ENCODE measurements at regions not wholly inside any gene's neighbourhood (a gene's known extent, or its start where the extent isn't known, plus 50 kb on each side); places are given as distances from the start of the nearest gene placed in this dataset.

DNA sequence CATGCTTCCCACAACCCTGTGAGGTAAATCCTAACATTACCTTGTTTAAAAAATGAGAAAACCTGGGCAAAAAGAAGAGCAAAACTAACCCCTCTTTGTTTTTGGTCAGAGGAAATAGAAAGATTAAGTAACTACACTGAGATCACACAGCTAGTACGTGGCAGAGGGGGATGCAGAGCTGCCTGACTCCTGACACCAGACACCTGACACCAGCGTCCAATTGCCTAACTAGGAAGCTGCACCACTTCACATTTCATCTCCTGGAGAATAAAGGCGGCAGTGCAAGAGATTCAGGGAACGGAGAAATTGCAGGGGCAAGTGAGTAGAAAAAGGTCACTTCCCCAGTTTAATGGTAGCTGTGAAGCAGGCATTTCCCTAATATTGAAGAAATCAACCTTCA lies 229.3 kb upstream of the PTBP2 start:
- no peak for DNase-seq (ENCODE audit: low spot score)
- H3K4me3 Mint-ChIP-seq (ENCODE audit: low read depth) = no peak overlapping the region
- no peaks in the 10 kb centered on the region for H3K9me3 Mint-ChIP-seq
- no peaks in the 10 kb centered on the region for H3K4me1 Mint-ChIP-seq (ENCODE audit: low read depth)
- no peak overlapping the region for H3K27ac Mint-ChIP-seq
- intact Hi-C loops (cut with micrococcal nuclease) = no loop called here
- no peaks in the 10 kb centered on the region for H3K27me3 Mint-ChIP-seq (ENCODE audit: low read depth)
- no peaks in the 10 kb centered on the region for H3K36me3 Mint-ChIP-seq (ENCODE audit: low read depth)

DNA sequence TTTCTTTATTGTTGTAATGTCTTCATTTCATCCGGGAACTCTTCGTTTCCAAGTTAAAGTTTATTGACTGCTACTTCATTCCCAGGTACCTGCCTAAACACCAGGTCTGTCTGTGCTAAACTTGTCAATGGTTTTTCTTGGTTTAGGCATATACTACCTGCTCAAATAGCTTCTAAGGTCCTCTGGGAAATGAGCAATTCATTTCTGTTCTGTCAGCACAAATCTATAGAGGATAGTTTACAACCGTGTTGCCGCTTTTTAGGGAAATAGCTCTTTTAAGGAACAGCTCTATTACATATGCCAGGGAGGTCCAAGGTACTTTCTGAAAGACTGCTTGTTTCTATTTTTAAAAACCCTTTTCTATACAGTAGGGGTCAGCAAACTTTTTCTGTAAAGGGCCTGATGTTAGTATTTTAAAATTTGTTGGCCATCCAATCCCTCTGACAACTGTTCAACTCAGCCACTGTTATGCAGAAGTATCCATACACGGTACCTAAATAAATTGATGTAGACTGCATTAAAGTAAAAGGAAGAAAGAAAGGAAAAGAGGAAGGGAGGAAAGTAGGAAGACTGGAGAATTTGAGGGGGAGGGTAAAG lies 222.7 kb upstream of the PTBP2 start:
- H3K4me3 Mint-ChIP-seq (ENCODE audit: low read depth) = no peak overlapping the region
- no peaks in the 10 kb centered on the region for H3K4me1 Mint-ChIP-seq (ENCODE audit: low read depth)
- no peak for DNase-seq (ENCODE audit: low spot score)
- no peak overlapping the region for H3K27ac Mint-ChIP-seq
- no peaks in the 10 kb centered on the region for H3K36me3 Mint-ChIP-seq (ENCODE audit: low read depth)
- H3K9me3 Mint-ChIP-seq = no peaks in the 10 kb centered on the region
- no peaks in the 10 kb centered on the region for H3K27me3 Mint-ChIP-seq (ENCODE audit: low read depth)
- intact Hi-C loops (cut with micrococcal nuclease) = no loop called here

DNA sequence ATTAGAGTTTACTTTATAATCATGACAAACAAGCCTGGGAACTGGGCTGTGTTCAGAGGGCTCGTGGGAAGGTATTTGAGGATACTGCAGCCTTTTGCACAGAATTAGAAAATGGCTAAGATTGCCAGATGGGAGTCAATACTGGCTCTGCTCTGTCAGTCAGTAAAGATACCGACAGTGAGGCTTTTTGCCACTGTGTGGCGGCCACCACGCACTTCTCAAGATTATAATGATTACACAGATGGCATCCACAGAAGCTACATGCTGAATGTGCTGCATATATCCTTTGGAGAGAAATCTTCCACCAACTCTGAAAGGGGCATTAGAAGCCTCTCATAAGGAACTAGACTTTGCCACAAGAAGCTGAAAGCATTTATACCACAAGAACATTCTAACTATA lies 213.4 kb upstream of the PTBP2 start:
- DNase-seq (ENCODE audit: low spot score) = no peak
- no peaks in the 10 kb centered on the region for H3K36me3 Mint-ChIP-seq (ENCODE audit: low read depth)
- no peaks in the 10 kb centered on the region for H3K9me3 Mint-ChIP-seq
- H3K4me1 Mint-ChIP-seq (ENCODE audit: low read depth) = no peaks in the 10 kb centered on the region
- H3K27me3 Mint-ChIP-seq (ENCODE audit: low read depth) = no peaks in the 10 kb centered on the region
- H3K4me3 Mint-ChIP-seq (ENCODE audit: low read depth) = no peak overlapping the region
- intact Hi-C loops (cut with micrococcal nuclease) = no loop called here
- no peak overlapping the region for H3K27ac Mint-ChIP-seq

DNA sequence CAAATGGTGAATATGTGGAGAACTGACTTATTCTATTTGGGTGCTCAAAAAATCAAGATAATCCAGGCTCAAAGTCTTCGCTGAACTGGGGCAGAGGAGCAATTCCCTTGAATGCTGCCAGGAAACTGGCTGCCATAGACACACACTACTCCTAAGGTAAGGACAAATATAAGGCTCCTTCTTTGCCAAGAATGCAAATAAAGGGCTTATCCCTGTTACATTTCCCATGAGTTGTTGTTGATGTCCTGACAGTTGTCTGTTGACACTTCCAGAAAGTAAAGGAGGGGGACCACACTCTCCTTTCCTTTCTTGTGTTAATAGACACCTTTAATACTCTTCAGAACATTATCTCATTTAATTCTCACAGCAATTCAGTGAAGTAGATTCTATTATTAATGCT lies 212.2 kb upstream of the PTBP2 start:
- Mint-ChIP-seq H3K27me3 (ENCODE audit: low read depth) (no peaks in the 10 kb centered on the region), H3K4me3 (ENCODE audit: low read depth) (no peak overlapping the region), H3K27ac (no peak overlapping the region), H3K9me3 (no peaks in the 10 kb centered on the region), H3K36me3 (ENCODE audit: low read depth) (no peaks in the 10 kb centered on the region), H3K4me1 (ENCODE audit: low read depth) (no peaks in the 10 kb centered on the region)
- intact Hi-C loops (cut with micrococcal nuclease) = no loop called here
- DNase-seq (ENCODE audit: low spot score) = no peak

DNA sequence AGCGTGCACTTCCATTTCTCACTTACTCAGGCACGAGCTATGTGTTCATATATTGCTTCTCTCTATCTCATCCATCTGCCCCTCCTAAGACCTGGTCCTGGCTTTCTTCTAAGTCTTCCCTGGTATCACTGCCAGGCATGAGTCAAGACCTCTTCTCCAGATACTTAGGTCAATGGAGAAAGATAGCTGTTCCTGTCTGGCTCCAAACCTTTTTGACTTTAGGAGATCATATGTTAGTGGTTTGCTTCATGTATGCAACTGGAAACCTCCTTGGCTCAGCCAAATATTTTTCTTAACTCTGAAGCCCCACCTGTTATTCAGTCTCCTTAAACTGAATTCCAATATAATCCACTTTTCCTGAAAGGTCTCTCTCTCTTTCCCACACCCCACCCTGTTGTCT lies 211.6 kb upstream of the PTBP2 start:
- DNase-seq (ENCODE audit: low spot score) = no peak
- Mint-ChIP-seq H3K27me3 (ENCODE audit: low read depth) (no peaks in the 10 kb centered on the region), H3K4me1 (ENCODE audit: low read depth) (no peaks in the 10 kb centered on the region), H3K4me3 (ENCODE audit: low read depth) (no peak overlapping the region), H3K9me3 (no peaks in the 10 kb centered on the region), H3K36me3 (ENCODE audit: low read depth) (no peaks in the 10 kb centered on the region), H3K27ac (no peak overlapping the region)
- intact Hi-C loops (cut with micrococcal nuclease) = no loop called here

DNA sequence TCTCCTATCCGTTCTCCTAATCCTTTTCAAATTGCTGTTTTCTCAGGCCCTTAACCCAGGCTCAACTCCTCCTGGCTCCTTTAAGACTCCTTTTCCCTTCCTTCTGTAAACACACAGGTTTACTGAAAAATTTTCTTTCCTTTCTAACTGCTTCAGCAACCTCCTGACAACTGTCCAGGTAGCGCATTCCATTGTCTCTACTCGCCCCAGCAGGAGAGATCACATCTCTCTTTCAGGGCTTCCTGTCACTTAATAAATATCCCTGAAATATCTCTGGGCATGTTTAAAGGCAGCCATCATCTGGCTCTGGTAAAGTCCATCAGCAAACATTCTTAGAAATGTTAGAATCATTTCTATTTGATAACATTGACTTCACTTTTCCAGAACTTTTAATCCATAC lies 211.2 kb upstream of the PTBP2 start:
- intact Hi-C loops (cut with micrococcal nuclease) = no loop called here
- Mint-ChIP-seq H3K9me3 (no peaks in the 10 kb centered on the region), H3K36me3 (ENCODE audit: low read depth) (no peaks in the 10 kb centered on the region), H3K4me1 (ENCODE audit: low read depth) (no peaks in the 10 kb centered on the region), H3K4me3 (ENCODE audit: low read depth) (no peak overlapping the region), H3K27ac (no peak overlapping the region), H3K27me3 (ENCODE audit: low read depth) (no peaks in the 10 kb centered on the region)
- DNase-seq (ENCODE audit: low spot score) = no peak

DNA sequence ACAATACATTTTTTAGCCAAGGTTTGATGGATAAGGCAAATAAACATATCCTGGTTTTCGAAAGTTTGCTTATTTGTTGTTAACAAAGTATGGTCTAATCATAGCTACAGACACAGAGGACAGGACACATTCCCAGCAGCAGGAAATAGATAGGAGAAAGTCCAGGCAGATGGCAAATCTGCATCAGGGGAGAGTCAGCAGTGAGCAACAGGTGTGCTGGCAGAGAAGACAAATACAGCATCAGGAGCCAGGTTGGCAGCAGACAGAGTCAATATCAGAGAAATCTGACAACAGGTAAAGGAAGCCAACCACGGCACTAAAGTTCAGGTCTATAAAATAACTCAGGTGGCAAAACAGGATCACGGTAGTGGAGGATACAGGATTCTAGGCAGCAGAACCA lies 210.7 kb upstream of the PTBP2 start:
- no peak for DNase-seq (ENCODE audit: low spot score)
- Mint-ChIP-seq H3K27ac (no peak overlapping the region), H3K4me3 (ENCODE audit: low read depth) (no peak overlapping the region), H3K36me3 (ENCODE audit: low read depth) (no peaks in the 10 kb centered on the region), H3K4me1 (ENCODE audit: low read depth) (no peaks in the 10 kb centered on the region), H3K27me3 (ENCODE audit: low read depth) (no peaks in the 10 kb centered on the region), H3K9me3 (no peaks in the 10 kb centered on the region)
- intact Hi-C loops (cut with micrococcal nuclease) = no loop called here

DNA sequence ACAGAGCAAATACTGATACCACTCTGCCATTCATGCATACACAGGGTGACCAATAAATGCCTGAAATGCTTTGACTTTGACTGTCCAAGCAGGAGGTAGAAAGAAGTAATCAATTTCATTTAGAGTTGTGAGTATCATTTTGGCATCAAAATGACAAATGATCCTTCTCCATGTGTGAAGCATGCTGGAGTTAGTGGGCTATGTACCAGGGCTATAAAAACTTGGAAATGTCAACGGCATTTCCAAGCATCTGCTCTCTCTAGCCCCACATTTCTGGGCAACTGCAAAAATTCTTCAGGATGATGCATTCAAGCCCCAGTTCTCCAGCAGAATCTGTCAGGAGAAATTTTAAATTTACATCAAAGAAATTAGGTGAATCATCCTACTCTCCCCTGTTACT lies 208.4 kb upstream of the PTBP2 start:
- no peak overlapping the region for H3K4me3 Mint-ChIP-seq (ENCODE audit: low read depth)
- intact Hi-C loops (cut with micrococcal nuclease) = no loop called here
- no peak overlapping the region for H3K27ac Mint-ChIP-seq
- DNase-seq (ENCODE audit: low spot score) = no peak
- no peaks in the 10 kb centered on the region for H3K27me3 Mint-ChIP-seq (ENCODE audit: low read depth)
- no peaks in the 10 kb centered on the region for H3K9me3 Mint-ChIP-seq
- no peaks in the 10 kb centered on the region for H3K36me3 Mint-ChIP-seq (ENCODE audit: low read depth)
- H3K4me1 Mint-ChIP-seq (ENCODE audit: low read depth) = no peaks in the 10 kb centered on the region

DNA sequence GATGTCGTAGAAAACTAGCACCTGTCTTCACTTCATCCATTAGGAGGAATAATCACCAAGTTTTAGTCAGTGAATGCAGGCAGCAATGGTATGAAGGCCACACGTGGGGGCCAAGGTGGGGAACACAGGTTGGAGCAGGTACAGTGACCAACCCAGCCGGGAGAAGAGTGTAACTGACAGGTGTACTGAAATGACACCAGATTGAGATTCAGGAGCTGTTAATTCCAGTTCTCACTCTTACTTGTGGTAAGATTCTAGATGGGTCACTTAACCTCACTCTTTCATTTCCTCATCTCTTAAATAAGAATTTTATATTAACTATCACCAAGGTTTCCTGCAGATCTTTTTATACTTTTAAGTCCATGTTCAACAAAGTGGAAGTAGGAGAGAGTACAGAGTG lies 206.2 kb upstream of the PTBP2 start:
- Mint-ChIP-seq H3K4me3 (ENCODE audit: low read depth) (no peak overlapping the region), H3K4me1 (ENCODE audit: low read depth) (no peaks in the 10 kb centered on the region), H3K27ac (no peak overlapping the region), H3K27me3 (ENCODE audit: low read depth) (no peaks in the 10 kb centered on the region), H3K36me3 (ENCODE audit: low read depth) (no peaks in the 10 kb centered on the region), H3K9me3 (no peaks in the 10 kb centered on the region)
- intact Hi-C loops (cut with micrococcal nuclease) = no loop called here
- no peak for DNase-seq (ENCODE audit: low spot score)

DNA sequence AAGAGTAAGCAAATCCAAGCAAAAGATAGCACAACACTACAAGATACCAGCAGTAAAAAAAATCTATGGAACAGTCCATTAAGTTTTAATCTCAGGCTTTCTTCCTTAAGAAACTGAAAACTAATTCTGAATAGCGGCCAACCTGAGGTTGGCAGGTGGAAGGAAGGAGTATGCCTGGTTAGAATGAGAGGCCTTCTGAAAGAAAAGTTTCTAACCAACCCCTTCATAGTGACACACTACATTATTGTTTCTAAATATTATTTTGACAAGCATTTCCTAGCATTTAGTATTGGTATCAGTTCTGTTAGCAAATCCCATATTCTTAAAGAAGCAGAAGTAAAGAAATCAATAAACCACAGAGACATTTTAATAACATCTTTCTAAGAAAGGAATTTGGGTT lies 205.7 kb upstream of the PTBP2 start:
- H3K4me1 Mint-ChIP-seq (ENCODE audit: low read depth) = no peaks in the 10 kb centered on the region
- DNase-seq (ENCODE audit: low spot score) = no peak
- no peak overlapping the region for H3K27ac Mint-ChIP-seq
- no peak overlapping the region for H3K4me3 Mint-ChIP-seq (ENCODE audit: low read depth)
- intact Hi-C loops (cut with micrococcal nuclease) = no loop called here
- no peaks in the 10 kb centered on the region for H3K36me3 Mint-ChIP-seq (ENCODE audit: low read depth)
- no peaks in the 10 kb centered on the region for H3K27me3 Mint-ChIP-seq (ENCODE audit: low read depth)
- no peaks in the 10 kb centered on the region for H3K9me3 Mint-ChIP-seq

DNA sequence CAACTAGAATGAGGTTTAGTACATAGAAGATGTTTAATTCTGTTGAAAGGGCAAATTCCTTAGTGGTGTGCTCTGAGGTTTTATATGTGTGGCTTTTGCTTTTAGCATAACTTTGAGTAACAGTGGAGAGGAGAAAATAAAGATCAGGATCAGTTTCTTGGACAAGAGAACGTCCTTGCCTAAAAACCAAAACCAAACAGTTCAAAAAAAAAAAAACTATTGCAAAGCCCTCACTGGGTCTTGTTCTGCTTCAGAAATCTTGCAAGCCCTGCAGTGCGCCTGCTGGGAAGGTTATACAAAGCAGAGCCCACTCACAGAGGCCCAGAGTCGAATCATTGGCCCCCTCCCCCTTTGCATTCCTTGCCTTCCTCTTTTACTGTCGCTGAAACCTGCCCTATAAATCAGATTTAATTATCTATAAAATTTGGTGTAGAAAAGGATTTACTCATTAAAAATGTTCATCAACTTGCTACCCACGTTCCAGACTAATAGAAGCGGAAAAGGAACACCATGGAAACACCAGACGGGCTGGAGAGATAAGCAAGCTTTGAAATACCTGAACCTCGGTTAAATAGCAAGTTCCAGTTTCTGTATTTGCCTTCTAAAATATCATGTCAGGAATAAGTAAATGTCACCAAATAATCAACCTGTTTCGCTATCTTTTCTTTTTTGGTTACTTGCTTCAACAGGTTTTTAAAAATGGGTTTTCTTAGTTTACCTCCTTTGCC lies 201.6 kb upstream of the PTBP2 start:
- H3K27ac Mint-ChIP-seq = no peak overlapping the region
- DNase-seq (ENCODE audit: low spot score) = no peak
- no peaks in the 10 kb centered on the region for H3K4me1 Mint-ChIP-seq (ENCODE audit: low read depth)
- intact Hi-C loops (cut with micrococcal nuclease) = no loop called here
- no peaks in the 10 kb centered on the region for H3K36me3 Mint-ChIP-seq (ENCODE audit: low read depth)
- H3K27me3 Mint-ChIP-seq (ENCODE audit: low read depth) = no peaks in the 10 kb centered on the region
- no peak overlapping the region for H3K4me3 Mint-ChIP-seq (ENCODE audit: low read depth)
- H3K9me3 Mint-ChIP-seq = no peaks in the 10 kb centered on the region

DNA sequence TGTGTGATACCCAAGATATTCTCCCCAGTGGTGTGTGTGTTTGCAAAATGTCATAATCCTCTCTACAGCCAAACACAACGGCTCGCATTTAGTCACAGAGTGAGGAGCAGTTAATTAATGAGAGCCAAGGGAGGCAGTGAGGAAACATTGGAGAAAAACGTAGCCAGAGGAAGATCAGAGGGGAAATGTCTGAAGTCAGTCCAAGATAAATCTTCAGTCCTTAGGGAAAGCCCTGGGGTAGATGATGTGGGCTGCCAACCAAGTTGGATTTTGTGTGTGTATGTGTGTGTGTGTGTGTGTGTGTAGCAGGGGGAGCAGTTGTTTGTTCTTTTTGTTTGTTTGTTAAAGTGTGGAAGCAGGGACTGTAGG lies 201.0 kb upstream of the PTBP2 start:
- no peaks in the 10 kb centered on the region for H3K36me3 Mint-ChIP-seq (ENCODE audit: low read depth)
- H3K27me3 Mint-ChIP-seq (ENCODE audit: low read depth) = no peaks in the 10 kb centered on the region
- H3K4me3 Mint-ChIP-seq (ENCODE audit: low read depth) = no peak overlapping the region
- H3K4me1 Mint-ChIP-seq (ENCODE audit: low read depth) = no peaks in the 10 kb centered on the region
- H3K27ac Mint-ChIP-seq = no peak overlapping the region
- intact Hi-C loops (cut with micrococcal nuclease) = no loop called here
- DNase-seq (ENCODE audit: low spot score) = no peak
- H3K9me3 Mint-ChIP-seq = no peaks in the 10 kb centered on the region

DNA sequence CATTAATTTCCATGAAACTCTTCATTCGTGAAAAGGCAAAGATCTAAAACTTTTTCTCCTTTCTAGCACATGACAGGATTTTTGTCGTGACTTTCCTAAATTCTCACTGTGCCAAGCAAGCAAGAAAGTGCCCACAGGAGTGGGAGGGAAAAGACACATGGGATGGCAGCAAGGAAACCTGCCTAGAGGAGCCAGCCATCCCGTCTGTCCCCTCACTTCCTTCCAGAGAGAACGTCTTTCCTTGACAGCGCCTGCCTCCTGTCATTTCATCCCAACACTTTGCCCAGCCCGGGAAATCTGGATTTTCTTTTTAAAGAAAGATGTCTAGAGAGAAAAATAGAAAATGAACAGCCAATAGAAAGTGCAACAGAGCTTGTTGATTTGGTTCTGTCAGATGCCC lies 200.6 kb upstream of the PTBP2 start:
- Mint-ChIP-seq H3K4me1 (ENCODE audit: low read depth) (no peaks in the 10 kb centered on the region), H3K27ac (no peak overlapping the region), H3K27me3 (ENCODE audit: low read depth) (no peaks in the 10 kb centered on the region), H3K9me3 (no peaks in the 10 kb centered on the region), H3K4me3 (ENCODE audit: low read depth) (no peak overlapping the region), H3K36me3 (ENCODE audit: low read depth) (no peaks in the 10 kb centered on the region)
- DNase-seq (ENCODE audit: low spot score) = no peak
- intact Hi-C loops (cut with micrococcal nuclease) = no loop called here

Measured in activated T-helper 2 cell treated with anti-CD3 and anti-CD28 coated beads, Interferon-gamma antibody, Interleukin-2, Interleukin-4, amounts not matched to agents 10 μg/mL and 5 μg/mL and 100 μg/mL, durations not matched to agents 14 hours and 24 hours and 36 hours (primary cell).